NOMO-1 treated with dmso at 0.1 percent for 144 hours (cell line): ENCODE measurements at regions not wholly inside any gene's neighbourhood (a gene's known extent, or its start where the extent isn't known, plus 50 kb on each side); places are given as distances from the start of the nearest gene placed in this dataset.

Experiments
- DNase-seq: peaks from one replicate; lab custom pipeline; 2025; ENCODE audit not compliant: unreplicated experiment; lab: John Stamatoyannopoulos, UW

- no peak for DNase-seq
Measured at GRCh38 chr14:101705733-101706508, 55.6 kb upstream of the PPP2R5C start.

- no peak for DNase-seq
Measured at GRCh38 chr14:101706509-101707067, 54.9 kb upstream of the PPP2R5C start.

- peak; percentile 76 for DNase-seq
Measured at GRCh38 chr14:101707068-101707842, 54.3 kb upstream of the PPP2R5C start.

GRCh38 chr14:101707863-101708620 lies 53.5 kb upstream of the PPP2R5C start:
- DNase-seq, result no peak

- no peak for DNase-seq
Measured at GRCh38 chr14:101708853-101709532, 52.5 kb upstream of the PPP2R5C start.

- no peak for DNase-seq
Measured at GRCh38 chr14:101709533-101709881, 52.0 kb upstream of the PPP2R5C start.

- no peak for DNase-seq
Measured at GRCh38 chr14:101709962-101710931, 51.3 kb upstream of the PPP2R5C start.

GRCh38 chr14:101711041-101711856 lies 50.3 kb upstream of the PPP2R5C start:
- no peak for DNase-seq
